C4-2B (cell line): ENCODE measurements at regions not wholly inside any gene's neighbourhood (a gene's known extent, or its start where the extent isn't known, plus 50 kb on each side); places are given as distances from the start of the nearest gene placed in this dataset.

Source experiments
- CTCF ChIP-seq: fragments of 450-650 bp; conservative IDR thresholded peaks from 2 replicates; pipeline ENCODE4 v1.5.1; 2017; ENCODE audit warnings: mild to moderate bottlenecking
- ZFX ChIP-seq: fragments of 450-650 bp; IDR thresholded peaks from 2 replicates; pipeline ENCODE4 v1.6.1; 2017

GRCh38 chr7:19322002-19322401 lies 176.8 kb upstream of the FERD3L start:
- TF ChIP-seq CTCF (no peak), ZFX (no peak)
